ENCODE measurements at regions not wholly inside any gene's neighbourhood (a gene's known extent, or its start where the extent isn't known, plus 50 kb on each side); places are given as distances from the start of the nearest gene placed in this dataset.
"Not testable (repeated sequence)": the region's sequence is repeated elsewhere in the genome, so short reads cannot be mapped to it uniquely, and the experiment has no call there.

DNA sequence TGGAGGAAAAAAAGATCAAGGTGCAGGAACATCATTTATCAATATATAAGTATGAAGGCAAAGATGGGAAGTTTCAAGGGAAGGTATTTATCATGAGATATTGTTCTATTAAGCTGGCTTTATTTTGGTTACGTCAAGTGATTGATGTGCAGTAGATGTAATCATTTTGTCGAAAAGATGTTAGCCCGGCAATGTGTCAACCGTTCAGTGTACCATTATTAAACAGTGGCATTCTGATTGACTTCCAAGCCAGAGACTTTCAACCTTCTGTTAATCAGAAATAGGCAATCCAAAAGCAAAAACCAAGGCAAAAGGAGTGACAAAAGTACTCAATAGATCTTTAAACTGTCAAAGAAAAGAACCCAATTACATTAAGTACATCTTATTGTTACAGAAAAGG is 1340.3 kb upstream of the GOT2 start:
- DNase-seq (ENCODE audit: extremely low read depth in 1 of 2, low read depth in 1 of 2) = no peak

GRCh38 chr16:60073376-60073775 is 1339.3 kb upstream of the GOT2 start:
- no peak for DNase-seq (ENCODE audit: extremely low read depth in 1 of 2, low read depth in 1 of 2)

- no peak for DNase-seq (ENCODE audit: extremely low read depth in 1 of 2, low read depth in 1 of 2)
Measured at GRCh38 chr16:60064026-60064425, 1329.9 kb upstream of the GOT2 start.

- no peak for DNase-seq (ENCODE audit: extremely low read depth in 1 of 2, low read depth in 1 of 2)
Measured at GRCh38 chr16:60061396-60061795, 1327.3 kb upstream of the GOT2 start.

DNA sequence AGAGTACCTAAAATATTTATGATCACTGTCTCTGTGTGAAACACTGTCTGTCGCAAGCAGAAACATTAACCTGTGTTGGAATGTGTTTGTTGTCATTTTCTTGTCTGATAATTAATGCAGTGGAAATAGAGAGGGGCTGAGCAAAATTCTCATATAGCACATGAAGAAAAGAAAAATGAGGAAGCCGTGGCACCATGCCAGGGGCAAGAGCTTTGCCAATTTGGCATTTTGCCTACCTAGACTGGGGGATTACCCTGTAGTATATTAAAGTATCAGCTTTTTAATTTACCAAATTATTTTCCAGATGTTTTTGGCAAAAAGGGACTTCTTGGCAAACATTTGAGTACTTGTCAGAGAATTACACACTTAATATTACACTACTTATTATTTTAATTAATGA is 1326.6 kb upstream of the GOT2 start:
- DNase-seq (ENCODE audit: extremely low read depth in 1 of 2, low read depth in 1 of 2) = no peak

DNA sequence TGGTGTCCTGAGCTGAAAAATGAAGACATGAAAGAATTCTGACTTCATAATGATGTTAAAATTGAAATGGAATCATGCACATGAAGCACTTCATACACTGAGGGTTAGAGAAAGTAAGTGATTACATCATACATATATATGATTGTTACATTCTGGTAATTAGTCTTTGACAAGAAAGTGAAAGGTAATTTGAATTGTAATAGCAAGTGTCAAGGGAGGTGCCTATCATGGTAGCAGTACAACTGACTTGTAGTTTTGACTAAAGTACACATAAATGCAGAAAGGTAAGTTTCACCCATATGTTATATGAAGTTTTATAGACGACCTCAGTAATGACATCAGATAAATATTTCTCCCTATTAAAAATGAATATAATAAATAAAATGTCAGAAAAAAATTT is 1325.0 kb upstream of the GOT2 start:
- no peak for DNase-seq (ENCODE audit: extremely low read depth in 1 of 2, low read depth in 1 of 2)

- DNase-seq (ENCODE audit: extremely low read depth in 1 of 2, low read depth in 1 of 2) = no peak
Measured at GRCh38 chr16:60041671-60042070, 1307.6 kb upstream of the GOT2 start.

DNA sequence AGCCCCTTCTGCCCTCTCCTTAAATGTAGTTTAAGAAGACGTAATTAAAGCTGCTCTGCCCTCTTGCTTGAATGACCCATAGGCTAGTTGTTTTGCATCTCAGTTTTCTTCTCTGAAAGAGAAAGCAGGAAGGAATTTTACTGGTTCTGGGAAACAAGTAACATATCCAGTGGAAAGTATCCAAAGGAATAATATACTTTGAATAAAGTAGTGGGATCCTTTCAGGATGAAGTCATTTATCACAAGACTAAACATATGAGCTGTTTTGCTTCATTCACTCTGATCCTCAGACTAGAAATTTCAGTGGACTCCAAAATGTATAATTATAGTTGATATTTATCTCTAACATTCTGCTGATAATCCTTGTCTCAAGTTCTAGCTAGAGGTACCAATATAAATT is 1297.6 kb upstream of the GOT2 start:
- DNase-seq (ENCODE audit: extremely low read depth in 1 of 2, low read depth in 1 of 2) = no peak

- DNase-seq (ENCODE audit: extremely low read depth in 1 of 2, low read depth in 1 of 2) = no peak
Measured at GRCh38 chr16:60027351-60027750, 1293.2 kb upstream of the GOT2 start.

DNA sequence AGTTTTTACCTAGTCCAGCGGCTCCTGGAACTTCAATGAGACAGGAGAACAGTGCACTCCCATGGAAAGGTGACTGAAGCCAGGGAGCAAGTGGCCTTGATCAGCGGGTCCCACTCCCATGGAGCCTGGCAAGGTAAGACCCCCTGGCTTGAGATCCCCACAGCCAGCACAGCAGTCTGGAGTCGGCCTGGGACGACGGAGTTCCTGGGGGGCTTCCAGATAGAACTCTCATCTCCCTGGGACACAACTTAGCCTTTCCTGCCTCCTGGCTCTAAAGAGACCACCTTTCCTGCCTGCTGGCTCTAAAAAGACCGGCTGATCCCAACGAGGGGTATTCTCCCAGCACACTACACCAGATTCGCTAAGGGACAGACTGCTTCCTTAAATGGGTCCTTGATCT is 1279.0 kb upstream of the GOT2 start:
- no peak for DNase-seq (ENCODE audit: extremely low read depth in 1 of 2, low read depth in 1 of 2)

DNA sequence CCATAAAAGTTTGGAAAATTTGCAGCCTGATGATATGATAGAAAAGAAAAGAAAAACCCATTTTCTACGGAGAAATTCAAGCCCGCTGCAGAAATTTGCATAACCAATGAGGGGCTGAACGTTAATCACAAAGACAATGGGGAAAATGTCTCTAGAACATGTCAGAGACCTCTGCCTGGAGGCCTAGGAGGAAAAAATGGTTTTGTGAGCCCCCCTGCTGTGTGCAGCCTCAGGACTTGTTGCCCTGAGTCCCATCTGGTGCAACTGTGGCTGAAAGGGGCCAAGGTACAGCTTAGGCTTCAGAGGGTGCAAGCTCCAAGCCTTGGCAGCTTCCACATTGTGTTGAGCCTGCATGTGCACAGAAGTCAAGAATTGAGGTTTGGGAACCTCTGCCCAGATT is 1267.4 kb upstream of the GOT2 start:
- no peak for DNase-seq (ENCODE audit: extremely low read depth in 1 of 2, low read depth in 1 of 2)

DNA sequence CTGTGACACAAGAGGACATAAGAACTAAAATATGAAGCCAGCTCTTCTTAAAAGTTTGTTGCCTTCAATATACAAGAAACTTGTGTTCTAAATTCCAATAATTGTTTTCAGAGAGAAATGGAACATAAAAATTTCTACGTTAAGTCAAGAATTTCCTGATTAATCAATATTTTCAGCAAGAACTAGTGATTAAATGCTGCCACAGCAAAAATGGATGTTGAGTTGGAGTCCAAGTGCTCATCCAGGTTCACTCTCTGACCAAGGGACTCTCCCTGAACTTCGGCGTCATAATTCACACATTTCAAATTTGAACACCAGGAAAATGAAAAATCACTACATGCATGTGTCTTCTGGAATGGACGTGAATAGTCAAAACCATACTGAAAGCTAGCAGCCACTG is 1263.6 kb upstream of the GOT2 start:
- DNase-seq (ENCODE audit: extremely low read depth in 1 of 2, low read depth in 1 of 2) = no peak

DNA sequence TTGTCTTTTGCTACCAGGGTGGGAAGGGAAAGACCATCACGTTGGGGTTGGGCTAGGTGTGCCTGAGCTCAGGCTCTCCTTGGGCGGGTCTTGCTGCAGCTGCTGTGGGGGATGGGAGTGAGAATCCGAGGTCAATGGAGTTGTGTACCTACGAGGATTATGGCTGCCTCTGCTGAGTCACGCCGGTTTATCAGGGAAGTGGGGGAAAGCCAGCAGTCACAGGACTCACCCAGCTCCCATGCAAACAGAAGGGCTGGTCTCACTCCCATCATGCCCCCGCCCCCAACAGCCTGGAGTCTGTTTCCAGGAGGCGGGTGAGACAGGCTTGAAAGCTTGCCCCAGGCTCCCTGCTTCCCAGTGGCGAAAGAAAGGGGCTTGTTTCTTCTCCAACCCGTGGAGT is 1259.0 kb upstream of the GOT2 start:
- no peak for DNase-seq (ENCODE audit: extremely low read depth in 1 of 2, low read depth in 1 of 2)

DNA sequence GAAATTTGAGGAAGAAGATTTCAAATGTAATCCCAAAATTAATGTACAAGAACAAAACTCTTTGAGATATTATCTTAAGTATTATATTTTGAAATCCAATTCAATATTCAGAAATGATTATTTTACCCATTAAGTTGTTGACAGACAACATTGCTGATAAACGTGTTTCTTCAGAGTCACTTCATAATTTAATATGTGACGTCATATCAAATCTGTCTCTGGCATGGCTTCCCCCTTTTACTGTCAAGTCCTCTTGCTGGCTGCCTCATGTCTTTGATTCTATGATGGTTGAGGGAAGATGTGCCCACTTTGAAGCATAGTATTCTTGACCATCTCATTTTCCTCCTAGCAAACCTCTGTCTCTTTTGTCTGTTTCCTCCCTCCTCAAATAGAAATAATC is 1257.1 kb upstream of the GOT2 start:
- no peak for DNase-seq (ENCODE audit: extremely low read depth in 1 of 2, low read depth in 1 of 2)

DNA sequence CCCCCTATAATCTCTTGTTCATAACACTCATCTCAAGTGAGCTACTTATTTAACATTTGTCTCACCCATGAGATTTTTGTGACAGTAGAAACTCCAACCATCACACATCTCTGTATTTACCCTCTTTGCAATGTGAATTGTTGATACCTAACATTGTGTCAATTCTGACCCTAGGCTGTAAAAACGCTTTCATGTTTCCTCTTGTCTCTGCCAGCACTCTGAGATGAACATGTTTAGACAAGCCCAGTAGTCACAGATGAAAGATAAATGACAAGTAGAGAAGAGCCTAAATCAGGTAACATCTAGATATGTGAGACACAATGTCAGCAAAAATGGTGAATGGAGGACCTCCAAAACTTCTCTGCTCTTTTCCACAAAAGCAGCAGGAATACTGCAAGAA is 1254.5 kb upstream of the GOT2 start:
- no peak for DNase-seq (ENCODE audit: extremely low read depth in 1 of 2, low read depth in 1 of 2)

DNA sequence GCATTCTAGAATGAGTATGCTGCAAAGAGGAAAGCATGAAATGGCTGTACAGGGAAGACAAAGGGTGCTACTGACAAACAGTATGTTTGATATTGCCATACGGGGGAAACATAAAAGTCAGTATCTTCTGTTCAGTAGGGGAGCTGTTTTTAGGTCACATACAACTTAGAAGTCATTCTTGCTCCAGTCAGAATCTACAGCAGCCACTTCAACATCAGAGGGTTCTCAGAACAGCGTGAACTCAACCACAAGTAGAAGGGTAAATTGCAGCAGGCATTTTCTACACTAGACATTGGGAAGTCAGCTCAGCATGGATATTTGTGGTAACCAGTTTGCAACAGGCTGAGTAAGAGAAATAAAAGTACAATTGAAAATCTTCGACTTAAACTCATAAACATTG is 1241.8 kb upstream of the GOT2 start:
- no peak for DNase-seq (ENCODE audit: extremely low read depth in 1 of 2, low read depth in 1 of 2)

DNA sequence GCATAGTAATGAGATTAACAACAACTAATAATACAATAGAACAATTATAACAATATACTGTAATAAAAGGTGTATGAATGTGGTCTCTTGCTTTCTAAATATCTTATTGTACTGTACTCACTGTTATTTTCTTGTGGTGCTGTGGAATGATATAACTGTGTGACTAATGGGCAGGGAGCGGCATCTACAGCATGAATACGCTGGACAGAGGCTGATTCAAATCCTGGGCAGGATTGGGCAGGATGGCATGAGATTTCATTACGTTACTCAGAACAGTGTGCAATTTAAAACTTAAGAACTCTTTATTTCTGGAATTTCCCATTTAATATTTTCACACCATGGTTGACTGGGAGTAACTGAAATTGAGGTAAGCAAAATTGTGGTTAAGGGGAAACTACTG is 1239.8 kb upstream of the GOT2 start:
- DNase-seq (ENCODE audit: extremely low read depth in 1 of 2, low read depth in 1 of 2) = no peak

GRCh38 chr16:59971264-59971663 is 1237.1 kb upstream of the GOT2 start:
- no peak for DNase-seq (ENCODE audit: extremely low read depth in 1 of 2, low read depth in 1 of 2)

- no peak for DNase-seq (ENCODE audit: extremely low read depth in 1 of 2, low read depth in 1 of 2)
Measured at GRCh38 chr16:59964232-59964924, 1230.3 kb upstream of the GOT2 start.

GRCh38 chr16:59959311-59959710 is 1225.2 kb upstream of the GOT2 start:
- DNase-seq (ENCODE audit: extremely low read depth in 1 of 2, low read depth in 1 of 2) = no peak

DNA sequence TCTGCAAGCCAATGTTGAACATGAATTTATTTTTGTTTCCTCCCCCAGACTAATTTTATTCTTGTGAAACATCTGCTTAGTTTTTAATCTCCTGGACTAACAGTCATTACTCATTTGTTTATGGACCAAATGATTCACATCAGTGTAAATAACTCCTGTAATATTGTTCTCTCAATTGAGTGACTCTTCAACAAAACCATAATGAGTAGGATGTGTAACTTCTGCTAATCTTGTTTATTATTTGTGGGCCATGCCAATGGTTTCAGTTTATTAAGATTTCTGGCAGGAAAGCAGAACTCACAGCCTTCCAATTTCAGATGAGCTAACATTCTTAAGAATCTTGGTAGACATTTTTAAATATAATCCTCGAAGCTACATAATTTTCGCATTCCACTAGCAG is 1216.3 kb upstream of the GOT2 start:
- DNase-seq (ENCODE audit: extremely low read depth in 1 of 2, low read depth in 1 of 2) = no peak

- not testable (repeated sequence) for DNase-seq (ENCODE audit: extremely low read depth in 1 of 2, low read depth in 1 of 2)
Measured at GRCh38 chr16:59944041-59944440, 1209.9 kb upstream of the GOT2 start.

DNA sequence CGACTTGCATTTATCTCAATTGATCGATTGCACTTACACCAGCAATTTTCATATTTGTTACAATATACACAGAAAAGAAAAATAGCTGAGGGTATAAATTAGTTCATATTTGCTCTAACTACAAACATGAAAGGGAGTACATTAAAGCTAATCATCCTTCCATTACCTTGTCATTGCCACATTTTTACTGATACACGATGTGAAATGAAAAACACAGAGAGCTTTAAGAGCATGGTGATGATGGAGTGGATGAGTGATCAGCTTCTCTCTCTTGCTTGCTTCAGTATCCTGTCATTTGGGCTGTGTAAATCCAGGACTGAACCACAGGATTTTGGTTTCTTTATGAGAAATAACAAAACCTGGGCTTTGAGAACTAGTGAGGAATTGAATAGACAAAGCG is 1207.5 kb upstream of the GOT2 start:
- no peak for DNase-seq (ENCODE audit: extremely low read depth in 1 of 2, low read depth in 1 of 2)
